ENCODE measurements at regions not wholly inside any gene's neighbourhood (a gene's known extent, or its start where the extent isn't known, plus 50 kb on each side); places are given as distances from the start of the nearest gene placed in this dataset.

DNA sequence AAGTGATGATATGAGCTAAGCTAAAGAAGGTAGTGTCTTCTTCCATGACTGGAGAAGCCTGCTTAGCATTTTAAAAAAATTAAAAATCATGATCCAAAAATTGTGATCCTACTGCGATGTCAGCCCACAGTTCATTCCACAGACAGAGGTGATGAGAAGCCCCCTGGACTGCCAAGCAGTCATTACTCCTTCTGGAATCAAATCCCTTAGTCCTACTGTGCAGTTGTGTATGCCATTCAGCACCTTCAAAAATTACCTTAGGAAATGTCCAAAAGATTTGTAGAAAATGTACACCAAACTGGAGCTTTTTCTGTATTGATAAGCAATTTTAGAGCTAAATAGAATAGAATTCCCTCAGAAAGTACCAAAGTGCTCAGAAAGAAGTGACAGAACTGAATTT lies 283.5 kb upstream of the NFE2L3 start:
- TF ChIP-seq CTCF (IDR thresholded peaks at IDR 0.05; ENCODE audit: control insufficient read depth, insufficient read depth, low read depth, low read length, missing control alignments), result no peak
- no peak overlapping the region for H3K4me3 ChIP-seq (ENCODE audit: control insufficient read depth, low read depth, low read length)
- no peak for DNase-seq (ENCODE audit: low read depth)

DNA sequence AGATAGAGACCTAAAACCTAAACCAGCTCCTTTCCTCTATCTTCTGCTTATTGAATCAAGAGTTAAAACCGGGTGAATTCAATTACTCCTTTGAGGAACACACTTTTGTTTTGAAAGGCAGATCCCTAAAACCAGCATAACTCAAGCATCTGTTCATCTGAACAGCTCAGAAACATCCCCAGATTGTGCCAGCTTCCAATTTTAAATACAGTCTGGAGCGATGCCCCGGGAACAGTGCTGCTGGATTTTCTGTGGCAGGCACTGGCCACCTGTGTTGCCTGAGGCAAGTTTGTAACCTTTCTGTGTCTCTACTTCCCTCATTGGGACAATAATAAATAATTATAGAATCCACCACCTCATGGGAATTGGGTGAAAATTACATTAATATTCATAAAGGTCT lies 281.4 kb upstream of the NFE2L3 start:
- TF ChIP-seq CTCF (IDR thresholded peaks at IDR 0.05; ENCODE audit: control insufficient read depth, insufficient read depth, low read depth, low read length, missing control alignments), result no peak
- DNase-seq (ENCODE audit: low read depth), result no peak
- no peak overlapping the region for H3K4me3 ChIP-seq (ENCODE audit: control insufficient read depth, low read depth, low read length)

- DNase-seq (ENCODE audit: low read depth), result no peak
- no peak overlapping the region for H3K4me3 ChIP-seq (ENCODE audit: control insufficient read depth, low read depth, low read length)
- no peak for TF ChIP-seq CTCF (IDR thresholded peaks at IDR 0.05; ENCODE audit: control insufficient read depth, insufficient read depth, low read depth, low read length, missing control alignments)
Observed at GRCh38 chr7:25876092-25876491, 275.9 kb upstream of the NFE2L3 start.

DNA sequence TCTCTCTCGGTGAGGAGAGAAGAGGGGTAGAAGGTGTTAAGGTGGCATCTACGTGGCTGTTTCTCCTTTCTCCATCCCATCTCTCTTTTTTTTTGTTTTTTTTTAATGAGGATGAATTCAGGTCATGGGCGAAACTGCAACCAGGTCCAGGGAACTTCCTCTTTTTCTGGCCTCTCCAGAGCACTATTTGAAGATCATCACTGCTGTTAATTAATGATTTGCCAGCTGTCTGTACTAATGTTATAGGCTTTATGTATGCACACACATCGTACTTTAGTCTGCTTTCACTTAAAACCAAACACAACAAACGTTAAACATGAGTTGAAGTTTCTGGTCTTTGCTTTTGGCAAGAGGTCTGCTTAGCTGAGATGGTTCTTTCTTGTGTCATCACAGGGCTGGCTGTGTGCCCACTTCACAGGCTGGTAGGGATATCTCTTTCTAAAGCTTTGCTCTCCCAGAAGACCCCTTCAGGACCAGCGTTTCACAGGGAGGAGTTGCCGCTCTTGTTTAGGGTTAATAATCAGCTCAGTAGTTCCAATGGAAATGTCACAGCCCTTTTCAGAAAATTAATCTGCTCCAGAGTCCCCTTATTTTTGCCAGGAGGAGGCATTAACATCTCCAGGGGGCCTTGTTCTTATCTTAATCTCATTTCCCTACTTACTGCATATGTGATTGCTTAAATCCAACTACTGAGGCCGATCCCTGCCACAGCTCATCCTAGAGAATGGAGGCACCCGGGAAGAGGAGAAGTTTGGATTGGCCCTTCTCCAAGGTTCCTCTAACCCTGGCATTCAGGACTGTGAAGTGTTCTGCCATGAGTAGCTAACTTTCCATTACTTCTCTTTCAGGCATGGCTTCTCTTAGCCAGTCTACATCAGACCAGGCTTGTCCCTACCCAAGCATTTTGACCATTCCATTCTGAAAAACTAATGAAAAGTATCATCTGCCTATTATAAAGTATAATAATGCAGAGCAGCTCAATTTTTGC lies 273.9 kb upstream of the NFE2L3 start:
- no peak for TF ChIP-seq CTCF (IDR thresholded peaks at IDR 0.05; ENCODE audit: control insufficient read depth, insufficient read depth, low read depth, low read length, missing control alignments)
- no peak for DNase-seq (ENCODE audit: low read depth)
- no peak overlapping the region for H3K4me3 ChIP-seq (ENCODE audit: control insufficient read depth, low read depth, low read length)

DNA sequence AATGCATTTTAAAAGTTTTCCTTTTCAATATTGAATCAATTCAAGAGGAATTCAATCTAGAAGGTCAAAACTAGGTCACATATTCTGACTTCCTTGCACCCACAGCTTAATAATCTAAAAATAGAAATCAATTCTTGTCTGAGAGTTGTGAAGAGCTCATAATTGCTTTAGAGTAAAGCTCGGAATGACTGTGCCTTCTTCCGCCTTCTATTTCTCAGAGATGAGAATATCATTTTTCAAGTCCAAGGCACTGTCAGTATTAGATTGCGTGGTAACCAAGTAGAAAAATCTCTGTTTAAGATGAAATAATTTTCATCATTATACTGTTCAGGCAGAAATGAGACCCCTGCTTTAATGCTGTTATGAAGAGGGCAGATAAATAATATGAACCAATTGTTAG lies 272.2 kb upstream of the NFE2L3 start:
- H3K4me3 ChIP-seq (ENCODE audit: control insufficient read depth, low read depth, low read length), result no peak overlapping the region
- no peak for TF ChIP-seq CTCF (IDR thresholded peaks at IDR 0.05; ENCODE audit: control insufficient read depth, insufficient read depth, low read depth, low read length, missing control alignments)
- DNase-seq (ENCODE audit: low read depth), result no peak

GRCh38 chr7:25881317-25882037 lies 270.5 kb upstream of the NFE2L3 start:
- H3K4me3 ChIP-seq (ENCODE audit: control insufficient read depth, low read depth, low read length), result no peak overlapping the region
- no peak for DNase-seq (ENCODE audit: low read depth)
- TF ChIP-seq CTCF (IDR thresholded peaks at IDR 0.05; ENCODE audit: control insufficient read depth, insufficient read depth, low read depth, low read length, missing control alignments), result no peak
